HEK293T (cell line): ENCODE measurements at regions not wholly inside any gene's neighbourhood (a gene's known extent, or its start where the extent isn't known, plus 50 kb on each side); places are given as distances from the start of the nearest gene placed in this dataset.

Source experiments
- CTCF ChIA-PET: fragments of 350-600 bp; formaldehyde crosslinking; extraction: SDS; loops from one replicate; lab custom pipeline; 2021; ENCODE audit warnings: antibody characterized with exemption, inconsistent platforms; lab: Yijun Ruan, JAX
- POLR2A ChIA-PET: fragments of 350-600 bp; formaldehyde crosslinking; extraction: SDS; loops from one replicate; lab custom pipeline; 2020; ENCODE audit warnings: antibody characterized with exemption, inconsistent platforms; lab: Yijun Ruan, JAX
- DNase-seq: peaks from one replicate; pipeline ENCODE4 v3.0.0; 2012; ENCODE audit warnings: mixed read lengths; ENCODE audit errors: extremely low spot score
- ARNT ChIP-seq: fragments of 450-650 bp; IDR thresholded peaks from 2 replicates; pipeline ENCODE4 v1.6.1; 2017; ENCODE audit warnings: mild to moderate bottlenecking
- BHLHE40 ChIP-seq: fragments of 450-650 bp; IDR thresholded peaks from 2 replicates; pipeline ENCODE4 v1.6.1; 2016; ENCODE audit warnings: mild to moderate bottlenecking, moderate library complexity, borderline replicate concordance
- CTBP1 ChIP-seq: fragments of 450-650 bp; IDR thresholded peaks from 2 replicates; pipeline ENCODE4 v1.6.1; 2016; ENCODE audit warnings: borderline replicate concordance
- ELF4 ChIP-seq: fragments of 450-650 bp; IDR thresholded peaks from 2 replicates; pipeline ENCODE4 v1.6.1; 2017; ENCODE audit warnings: antibody characterized with exemption
- FOXA1 ChIP-seq: fragments of 450-650 bp; IDR thresholded peaks from 2 replicates; pipeline ENCODE4 v1.6.1; 2016; ENCODE audit warnings: mild to moderate bottlenecking
- FOXK2 ChIP-seq: fragments of 450-650 bp; IDR thresholded peaks from 2 replicates; pipeline ENCODE4 v1.6.1; 2016; ENCODE audit warnings: mild to moderate bottlenecking
- FOXM1 ChIP-seq: fragments of 450-650 bp; IDR thresholded peaks from 2 replicates; pipeline ENCODE4 v1.6.1; 2017; ENCODE audit warnings: mild to moderate bottlenecking, borderline replicate concordance
- HDGF ChIP-seq: fragments of 450-650 bp; IDR thresholded peaks from 2 replicates; pipeline ENCODE4 v1.6.1; 2017; ENCODE audit warnings: antibody characterized with exemption, borderline replicate concordance
- L3MBTL2 ChIP-seq: fragments of 450-650 bp; conservative IDR thresholded peaks from 2 replicates; pipeline ENCODE4 v1.6.1; 2016; ENCODE audit warnings: mild to moderate bottlenecking
- LEF1 ChIP-seq: fragments of 450-650 bp; IDR thresholded peaks from 2 replicates; pipeline ENCODE4 v1.6.1; 2017; ENCODE audit warnings: mild to moderate bottlenecking, borderline replicate concordance
- NFRKB ChIP-seq: fragments of 450-650 bp; IDR thresholded peaks from 2 replicates; pipeline ENCODE4 v1.6.1; 2016; ENCODE audit warnings: mild to moderate bottlenecking, moderate library complexity
- PKNOX1 ChIP-seq: fragments of 450-650 bp; IDR thresholded peaks from 2 replicates; pipeline ENCODE4 v1.6.1; 2016
- SP1 ChIP-seq: fragments of 450-650 bp; IDR thresholded peaks from 2 replicates; pipeline ENCODE4 v1.6.1; 2017
- SUZ12 ChIP-seq: fragments of 450-650 bp; IDR thresholded peaks from 2 replicates; pipeline ENCODE4 v1.6.1; 2016; ENCODE audit warnings: mild to moderate bottlenecking
- TARDBP ChIP-seq: fragments of 450-650 bp; IDR thresholded peaks from 2 replicates; pipeline ENCODE4 v1.6.1; 2016
- ZNF384 ChIP-seq: fragments of 450-650 bp; IDR thresholded peaks from 2 replicates; pipeline ENCODE4 v1.6.1; 2016

GRCh38 chr2:15797939-15798281, 142.4 kb upstream of the MYCN start:
- DNase-seq: no peak
- ChIA-PET POLR2A (no interaction called here), CTCF (interaction anchor here (1.1 kb wide), 1 partner anchor 15 kb away, joined by 4 read pairs; no protein-coding TSS in a partner anchor)
- TF ChIP-seq PKNOX1 (no peak), BHLHE40 (no peak), ARNT (no peak), LEF1 (no peak), FOXA1 (no peak), FOXK2 (no peak), NFRKB (no peak), ZNF384 (no peak), FOXM1 (no peak), L3MBTL2 (no peak), ELF4 (no peak), SP1 (no peak), TARDBP (no peak), HDGF (no peak), SUZ12 (no peak), CTBP1 (no peak)

GRCh38 chr2:15798701-15799431, 141.5 kb upstream of the MYCN start:
- ChIA-PET CTCF (no interaction called here), POLR2A (no interaction called here)
- no peak for DNase-seq
- TF ChIP-seq SP1: no peak
- no peak for TF ChIP-seq CTBP1

GRCh38 chr2:15799432-15799827, 140.9 kb upstream of the MYCN start:
- no peak for DNase-seq
- CTCF ChIA-PET: no interaction called here
- POLR2A ChIA-PET: no interaction called here
- TF ChIP-seq L3MBTL2: no peak
- TF ChIP-seq ARNT: no peak
- no peak for TF ChIP-seq ZNF384
- TF ChIP-seq BHLHE40: no peak
- no peak for TF ChIP-seq FOXA1
- TF ChIP-seq CTBP1: no peak
- TF ChIP-seq TARDBP: no peak
- TF ChIP-seq FOXK2: no peak
- no peak for TF ChIP-seq SP1
- no peak for TF ChIP-seq ELF4
- no peak for TF ChIP-seq NFRKB
- no peak for TF ChIP-seq HDGF
- no peak for TF ChIP-seq SUZ12
- no peak for TF ChIP-seq LEF1
- no peak for TF ChIP-seq FOXM1
- no peak for TF ChIP-seq PKNOX1

GRCh38 chr2:15800495-15801329, 139.6 kb upstream of the MYCN start:
- TF ChIP-seq HDGF (no peak), CTBP1 (no peak), NFRKB (no peak), FOXM1 (no peak), FOXA1 (no peak), PKNOX1 (no peak), ZNF384 (no peak), FOXK2 (no peak), ARNT (no peak), ELF4 (no peak)
- DNase-seq: no peak
- POLR2A ChIA-PET: no interaction called here
- CTCF ChIA-PET: no interaction called here

- no peak for DNase-seq
- ChIA-PET CTCF (interaction anchor here (0.8 kb wide), 1 partner anchor 24 kb away, joined by 3 read pairs; no protein-coding TSS in a partner anchor), POLR2A (no interaction called here)
- TF ChIP-seq SP1: no peak
- no peak for TF ChIP-seq CTBP1
- no peak for TF ChIP-seq PKNOX1
- TF ChIP-seq SUZ12: no peak
- no peak for TF ChIP-seq HDGF
- no peak for TF ChIP-seq ARNT
- no peak for TF ChIP-seq L3MBTL2
- TF ChIP-seq ELF4: no peak
- TF ChIP-seq ZNF384: no peak
Measured at GRCh38 chr2:15801439-15801838, 138.9 kb upstream of the MYCN start.
